Skeletal muscle cell (primary cell): ENCODE measurements at regions not wholly inside any gene's neighbourhood (a gene's known extent, or its start where the extent isn't known, plus 50 kb on each side); places are given as distances from the start of the nearest gene placed in this dataset.

ENCODE experiments used
- DNase-seq: peaks from one replicate; pipeline ENCODE4 v3.0.0-alpha.2; 2010; ENCODE audit warnings: low read depth
- H3K4me3 ChIP-seq: 2 replicates; pipeline ENCODE4 v1.5.1; 2011; ENCODE audit warnings: low read depth, mild to moderate bottlenecking, control low read depth, low read length, moderate library complexity

GRCh38 chr12:84355561-84355960 lies 557.0 kb downstream of the SLC6A15 start:
- DNase-seq: no peak
- no peak overlapping the region for H3K4me3 ChIP-seq

GRCh38 chr12:84348582-84348981 lies 564.0 kb downstream of the SLC6A15 start:
- H3K4me3 ChIP-seq: no peak overlapping the region
- no peak for DNase-seq

- H3K4me3 ChIP-seq: no peak overlapping the region
- DNase-seq: no peak
Measured at GRCh38 chr12:84341467-84342193, 571.0 kb downstream of the SLC6A15 start.

GRCh38 chr12:84336231-84336630 lies 576.4 kb downstream of the SLC6A15 start:
- H3K4me3 ChIP-seq: no peak overlapping the region
- DNase-seq: no peak

GRCh38 chr12:84329938-84330337 lies 582.7 kb downstream of the SLC6A15 start:
- H3K4me3 ChIP-seq: no peak overlapping the region
- DNase-seq: no peak

GRCh38 chr12:84315926-84316325 lies 596.7 kb downstream of the SLC6A15 start:
- no peak overlapping the region for H3K4me3 ChIP-seq
- DNase-seq: no peak

- no peak for DNase-seq
- no peak overlapping the region for H3K4me3 ChIP-seq
Measured at GRCh38 chr12:84313323-84313675, 599.3 kb downstream of the SLC6A15 start.

GRCh38 chr12:84308211-84308610 lies 604.4 kb downstream of the SLC6A15 start:
- DNase-seq: no peak
- no peak overlapping the region for H3K4me3 ChIP-seq

GRCh38 chr12:84305144-84305543 lies 607.5 kb downstream of the SLC6A15 start:
- DNase-seq: no peak
- H3K4me3 ChIP-seq: no peak overlapping the region

GRCh38 chr12:84294246-84294645 lies 618.4 kb downstream of the SLC6A15 start:
- no peak overlapping the region for H3K4me3 ChIP-seq
- no peak for DNase-seq

- no peak overlapping the region for H3K4me3 ChIP-seq
- DNase-seq: no peak
Measured at GRCh38 chr12:84290168-84290567, 622.4 kb downstream of the SLC6A15 start.

GRCh38 chr12:84277986-84278385 lies 634.6 kb downstream of the SLC6A15 start:
- no peak overlapping the region for H3K4me3 ChIP-seq
- DNase-seq: no peak

- no peak overlapping the region for H3K4me3 ChIP-seq
- no peak for DNase-seq
Measured at GRCh38 chr12:84276215-84276614, 636.4 kb downstream of the SLC6A15 start.

GRCh38 chr12:84272324-84272723 lies 640.3 kb downstream of the SLC6A15 start:
- DNase-seq: no peak
- no peak overlapping the region for H3K4me3 ChIP-seq

GRCh38 chr12:84270470-84271140 lies 642.0 kb downstream of the SLC6A15 start:
- DNase-seq: no peak
- no peak overlapping the region for H3K4me3 ChIP-seq

- H3K4me3 ChIP-seq: no peak overlapping the region
- DNase-seq: no peak
Measured at GRCh38 chr12:84247931-84248330, 664.7 kb downstream of the SLC6A15 start.

- DNase-seq: no peak
- no peak overlapping the region for H3K4me3 ChIP-seq
Measured at GRCh38 chr12:84243686-84244085, 668.9 kb downstream of the SLC6A15 start.

- DNase-seq: peak; percentile 0
- H3K4me3 ChIP-seq: no peak overlapping the region
Measured at GRCh38 chr12:84222841-84223240, 689.8 kb downstream of the SLC6A15 start.

- no peak for DNase-seq
- H3K4me3 ChIP-seq: no peak overlapping the region
Measured at GRCh38 chr12:84218406-84218805, 694.2 kb downstream of the SLC6A15 start.

GRCh38 chr12:84201976-84202375 lies 710.6 kb downstream of the SLC6A15 start:
- H3K4me3 ChIP-seq: no peak overlapping the region
- DNase-seq: no peak

- DNase-seq: no peak
- H3K4me3 ChIP-seq: no peak overlapping the region
Measured at GRCh38 chr12:84198294-84198946, 714.2 kb downstream of the SLC6A15 start.
